ENCODE measurements at regions not wholly inside any gene's neighbourhood (a gene's known extent, or its start where the extent isn't known, plus 50 kb on each side); places are given as distances from the start of the nearest gene placed in this dataset.

- Histone ChIP-seq H3K79me1 (ENCODE audit: low read depth, low read length) (peaks cover 2% of the 10 kb centered on the region), H3K23ac (ENCODE audit: insufficient read length) (no peak overlapping the region), H3K4me3 (ENCODE audit: extremely low read depth in 1 of 4, insufficient read depth in 2 of 4, low read depth in 3 of 4, low read length in 4 of 4) (no peak overlapping the region), H3K27ac (ENCODE audit: low read depth, low read length) (no peak overlapping the region), H2BK5ac (ENCODE audit: low read depth, low read length) (no peak overlapping the region), H3K56ac (replicated peaks; ENCODE audit: insufficient read length, low read depth, low read length) (no peak overlapping the region), H3K27me3 (replicated peaks in 1 of 4; ENCODE audit: control insufficient read depth in 3 of 4, extremely low read depth in 1 of 4, insufficient read depth in 3 of 4, low read length in 3 of 4) (no peaks in the 10 kb centered on the region), H3K4me1 (replicated peaks in 1 of 4; ENCODE audit: control insufficient read depth in 3 of 4, insufficient read depth in 4 of 4, low read length in 3 of 4) (peaks cover 0 to 9% (median 0%) of the 10 kb centered on the region in 4 experiments; a peak in 3 of 7 replicates), H4K5ac (ENCODE audit: insufficient read length, low read depth, low read length) (no peak overlapping the region), H3K4me2 (ENCODE audit: insufficient read depth in 1 of 2, low read depth in 2 of 2, low read length in 2 of 2) (no peak overlapping the region), H2AFZ (ENCODE audit: low read length) (no peak overlapping the region), H2BK12ac (ENCODE audit: low read depth, low read length) (no peak overlapping the region), H3K9me3 (ENCODE audit: insufficient read depth in 2 of 2, low read depth in 1 of 2, low read length in 1 of 2) (no peaks in the 10 kb centered on the region), H3K23me2 (ENCODE audit: low read depth, low read length) (no peaks in the 10 kb centered on the region; the same call in 1 of the 2 replicates), H3K14ac (ENCODE audit: insufficient read length) (no peak overlapping the region), H2BK20ac (ENCODE audit: low read length) (no peak overlapping the region), H3K4ac (replicated peaks; ENCODE audit: insufficient read length, low read depth, low read length) (no peak overlapping the region), H4K91ac (replicated peaks; ENCODE audit: insufficient read length, low read length) (no peak overlapping the region), H4K8ac (ENCODE audit: extremely low read depth, insufficient read depth, low read length) (0 out of 2 replicates have a peak overlapping the region, but pooled peaks have one; percentile 38), H3K79me2 (ENCODE audit: control insufficient read depth in 1 of 2, insufficient read depth in 2 of 2, low read length in 2 of 2) (no peaks in the 10 kb centered on the region; a peak in 1 of 4 replicates), H2BK120ac (replicated peaks; ENCODE audit: low read depth, low read length) (no peak overlapping the region), H2BK15ac (ENCODE audit: low read length) (no peak overlapping the region), H4K20me1 (replicated peaks in 1 of 2; ENCODE audit: control insufficient read depth in 1 of 2, insufficient read depth in 2 of 2, low read length in 2 of 2) (peaks cover 1 to 11% of the 10 kb centered on the region in 2 experiments), H2AK5ac (ENCODE audit: low read depth, low read length) (no peak overlapping the region), H3K36me3 (ENCODE audit: control insufficient read depth in 2 of 4, insufficient read depth in 4 of 4, low read length in 3 of 4) (no peaks in the 10 kb centered on the region), H3K18ac (ENCODE audit: extremely low read depth, low read length) (no peak overlapping the region), H3K9ac (replicated peaks in 1 of 4; ENCODE audit: extremely low read depth in 1 of 4, low read depth in 3 of 4, low read length in 3 of 4) (no peak overlapping the region; a peak in 1 of 7 replicates)
- FAIRE-seq = no peak
- ChIA-PET POLR2A (ENCODE audit: partially characterized antibody) (no interaction called here), CTCF (ENCODE audit: partially characterized antibody) (interaction anchor here (1.4 kb wide), 1 partner anchor 12 kb away, joined by 4 read pairs; no protein-coding TSS in a partner anchor)
- DNase-seq (ENCODE audit: low read depth in 1 of 2, low spot score in 2 of 2) = no peak
- WGBS, 2 experiments (ENCODE audit: extremely low coverage in 1 of 2, insufficient coverage in 1 of 2, insufficient read length in 1 of 2, insufficient replicate concordance in 2 of 2, low coverage in 1 of 2, low lambda C conversion rate in 2 of 2, missing lambda C conversion rate in 1 of 2) = 87% methylated on average over 10 of the region's 12 CpGs; no CpG with 5 or more reads in 1 of the 2 experiments
- TF ChIP-seq POU5F1 (IDR thresholded peaks at IDR 0.05; ENCODE audit: low read depth, low read length) (no peak), MAFK (IDR thresholded peaks at IDR 0.05; ENCODE audit: low read depth, low read length) (no peak), SRF (IDR thresholded peaks at IDR 0.05; ENCODE audit: low read depth, low read length) (no peak), KDM4A (IDR thresholded peaks at IDR 0.05; ENCODE audit: low read depth, low read length, severe bottlenecking) (no peak), TAF7 (optimal IDR thresholded peaks at IDR 0.05; ENCODE audit: borderline replicate concordance, low read depth, low read length) (no peak), RNF2 (IDR thresholded peaks at IDR 0.05; ENCODE audit: borderline replicate concordance, low read depth, low read length, missing control alignments, poor library complexity, severe bottlenecking) (no peak), RFX5 (IDR thresholded peaks at IDR 0.05; ENCODE audit: borderline replicate concordance, low read depth, low read length) (no peak), KDM1A (IDR thresholded peaks at IDR 0.05; ENCODE audit: borderline replicate concordance, low read length) (no peak), TEAD4 (IDR thresholded peaks at IDR 0.05; ENCODE audit: low read depth, low read length) (no peak), RBBP5 (IDR thresholded peaks at IDR 0.05; ENCODE audit: borderline replicate concordance, low read depth, low read length) (no peak), NANOG (IDR thresholded peaks at IDR 0.05; ENCODE audit: insufficient read depth, low read depth, low read length, poor library complexity, severe bottlenecking) (no peak), ZNF274 (IDR thresholded peaks at IDR 0.05; ENCODE audit: borderline replicate concordance, extremely low read depth, low read length) (no peak), SP2 (IDR thresholded peaks at IDR 0.05; ENCODE audit: low read length) (no peak)
Observed at GRCh38 chr17:77307479-77308198, 166.9 kb downstream of the SEC14L1 start.
